Pancreas (tissue), 10 donors: ENCODE measurements at regions not wholly inside any gene's neighbourhood (a gene's known extent, or its start where the extent isn't known, plus 50 kb on each side); places are given as distances from the start of the nearest gene placed in this dataset.
"Not testable (repeated sequence)": the region's sequence is repeated elsewhere in the genome, so short reads cannot be mapped to it uniquely, and the experiment has no call there.

Experiments used
- ATAC-seq, 4 donors: fragments of 200-7000 bp; cut with Tn5 transposase; one replicate each; pipeline versions ENCODE4 v1.8.0 to v1.9.1; 2020; ENCODE audit warnings: mild to moderate bottlenecking in 4 of 4, moderate library complexity in 4 of 4
- DNase-seq, 6 donors: peaks; one replicate each; pipeline ENCODE4 v3.0.0-alpha.2; 2020
- FAIRE-seq: peaks from 2 replicates; lab custom pipeline; 2012; peaks lifted over from hg19 to GRCh38; lab: Jason Lieb, UNC
- H3K27ac ChIP-seq, 4 donors: fragments of 200-600 bp; sonication (generic); 1 replicate in 3 of 4; 2 replicates in 1 of 4; pipeline versions ENCODE4 v1.5.0 to v1.8.0; 2020
- H3K27me3 ChIP-seq, 4 donors: fragments of 200-600 bp; one replicate each; pipeline ENCODE4 v1.8.0; 2021
- H3K36me3 ChIP-seq, 3 donors: fragments of 200-600 bp; sonication (generic) in 1 of 3; one replicate each; pipeline versions ENCODE4 v1.5.0 to v1.8.0; 2020 to 2021
- H3K4me1 ChIP-seq, 3 donors: fragments of 200-600 bp; one replicate each; pipeline ENCODE4 v1.8.0; 2021
- H3K4me3 ChIP-seq, 4 donors: fragments of 200-600 bp; sonication (generic) in 2 of 4; one replicate each; pipeline versions ENCODE4 v1.5.0 to v1.8.0; 2020 to 2021
- H3K9me3 ChIP-seq, 4 donors: fragments of 200-600 bp; one replicate each; pipeline ENCODE4 v1.8.0; 2021
- WGBS, 2 donors: extraction: QIAGEN DNeasy Blood & Tissue Kit; methylation state at CpG; one replicate each; pipeline ENCODE4 v1.1.7; 2013; 5-methylcytosine and 5-hydroxymethylcytosine counted together
- intact Hi-C, 3 donors: fragments of 100-400 bp; cut with DNase I; formaldehyde crosslinking; loops; one replicate each; pipeline versions ENCODE4 v1.11.1 to v1.14.2; 2022
- microRNA-seq, 2 donors: library from miRNA; unstranded; fragments of <30 nt; microRNA quantifications; one replicate each; pipeline versions ENCODE4 to v1.1.0, GENCODE V29; 2019 to 2020
- TF ChIP-seq, protein P1 (sequence below), 4 donors: fragments of 200-600 bp; sonication (generic) in 3 of 4; IDR thresholded peaks; one replicate each; pipeline versions ENCODE4 v1.5.0 to v1.8.0; 2021; ENCODE audit warnings: antibody characterized with exemption in 4 of 4
- donor health status: healthy with polysubstance abuse.
- donor health status: DM: no; HTN: no; CAD: no; lungs with moderate emphysema.
- donor health status: DM: no; HTN: no; CAD: no.
- donor health status: control.
- donor health status: control.
- donor health status: Bipolar disorder and iron deficiency.
- donor health status: DM: yes; HTN: yes; CAD: no.
- donor health status: DM: no; HTN: no; CAD: no.
- donor health status: DM: no; HTN: no; CAD: no.
- donor health status: DM: yes; HTN: yes; CAD: no.

DNA sequence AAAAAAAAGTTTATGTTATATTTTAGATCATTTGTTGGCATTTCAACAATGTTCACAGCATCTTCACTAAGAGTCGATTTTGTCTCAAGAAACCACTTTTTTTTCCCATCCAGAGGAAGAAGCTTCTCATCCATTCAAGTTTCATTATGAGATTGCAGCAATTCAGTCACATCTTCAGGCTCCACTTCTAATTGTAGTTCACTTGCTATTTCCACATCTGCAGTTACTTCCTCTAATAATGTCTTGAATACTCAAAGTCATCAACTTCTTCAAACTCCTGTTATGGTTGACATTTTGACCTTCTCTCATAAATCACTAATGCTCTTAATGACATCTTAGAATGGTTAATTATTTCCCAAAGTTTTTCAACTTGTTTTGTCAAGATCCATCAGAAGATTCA, 61.3 kb upstream of the CHORDC1 start:
- 40 to 41% methylated on average over 1 of the region's 1 CpG for WGBS, 2 donors
- FAIRE-seq (no peak), ATAC-seq (no peak), DNase-seq (no peak)
- Histone ChIP-seq H3K9me3 (no peaks in the 10 kb centered on the region), H3K27me3 (peaks cover 0 to 6% (median 1%) of the 10 kb centered on the region in 4 donors), H3K36me3 (no peaks in the 10 kb centered on the region), H3K4me3 (no peak overlapping the region), H3K27ac (no peak overlapping the region), H3K4me1 (no peaks in the 10 kb centered on the region)
- TF ChIP-seq, protein P1, sequence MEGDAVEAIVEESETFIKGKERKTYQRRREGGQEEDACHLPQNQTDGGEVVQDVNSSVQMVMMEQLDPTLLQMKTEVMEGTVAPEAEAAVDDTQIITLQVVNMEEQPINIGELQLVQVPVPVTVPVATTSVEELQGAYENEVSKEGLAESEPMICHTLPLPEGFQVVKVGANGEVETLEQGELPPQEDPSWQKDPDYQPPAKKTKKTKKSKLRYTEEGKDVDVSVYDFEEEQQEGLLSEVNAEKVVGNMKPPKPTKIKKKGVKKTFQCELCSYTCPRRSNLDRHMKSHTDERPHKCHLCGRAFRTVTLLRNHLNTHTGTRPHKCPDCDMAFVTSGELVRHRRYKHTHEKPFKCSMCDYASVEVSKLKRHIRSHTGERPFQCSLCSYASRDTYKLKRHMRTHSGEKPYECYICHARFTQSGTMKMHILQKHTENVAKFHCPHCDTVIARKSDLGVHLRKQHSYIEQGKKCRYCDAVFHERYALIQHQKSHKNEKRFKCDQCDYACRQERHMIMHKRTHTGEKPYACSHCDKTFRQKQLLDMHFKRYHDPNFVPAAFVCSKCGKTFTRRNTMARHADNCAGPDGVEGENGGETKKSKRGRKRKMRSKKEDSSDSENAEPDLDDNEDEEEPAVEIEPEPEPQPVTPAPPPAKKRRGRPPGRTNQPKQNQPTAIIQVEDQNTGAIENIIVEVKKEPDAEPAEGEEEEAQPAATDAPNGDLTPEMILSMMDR (IDR thresholded peaks at IDR 0.05) = no peak
- intact Hi-C loops = no loop called here

DNA sequence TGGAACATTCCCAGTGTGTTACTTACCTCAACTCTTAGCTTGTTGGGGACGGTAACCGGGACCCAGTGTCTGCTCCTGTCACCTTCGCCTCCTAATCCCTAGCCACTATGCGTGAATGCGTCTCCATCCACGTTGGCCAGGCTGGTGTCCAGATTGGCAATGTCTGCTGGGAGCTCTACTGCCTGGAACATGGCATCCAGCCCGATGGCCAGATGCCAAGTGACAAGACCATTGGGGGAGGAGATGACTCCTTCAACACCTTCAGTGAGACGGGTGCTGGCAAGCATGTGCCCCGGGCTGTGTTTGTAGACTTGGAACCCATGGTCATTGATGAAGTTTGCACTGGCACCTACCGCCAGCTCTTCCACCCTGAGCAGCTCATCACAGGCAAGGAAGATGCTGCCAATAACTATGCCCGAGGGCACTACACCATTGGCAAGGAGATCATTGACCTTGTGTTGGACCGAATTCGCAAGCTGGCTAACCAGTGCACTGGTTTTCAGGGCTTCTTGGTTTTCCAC, 59.8 kb upstream of the CHORDC1 start:
- 74 to 88% methylated on average over 13 of the region's 13 CpGs for WGBS, 2 donors
- FAIRE-seq, H3K27ac ChIP-seq, H3K9me3 ChIP-seq, H3K36me3 ChIP-seq, H3K4me1 ChIP-seq, H3K4me3 ChIP-seq, ATAC-seq, intact Hi-C loops, H3K27me3 ChIP-seq: not testable (repeated sequence)
- DNase-seq = peak in 1 of 6 donors; percentile 34

DNA sequence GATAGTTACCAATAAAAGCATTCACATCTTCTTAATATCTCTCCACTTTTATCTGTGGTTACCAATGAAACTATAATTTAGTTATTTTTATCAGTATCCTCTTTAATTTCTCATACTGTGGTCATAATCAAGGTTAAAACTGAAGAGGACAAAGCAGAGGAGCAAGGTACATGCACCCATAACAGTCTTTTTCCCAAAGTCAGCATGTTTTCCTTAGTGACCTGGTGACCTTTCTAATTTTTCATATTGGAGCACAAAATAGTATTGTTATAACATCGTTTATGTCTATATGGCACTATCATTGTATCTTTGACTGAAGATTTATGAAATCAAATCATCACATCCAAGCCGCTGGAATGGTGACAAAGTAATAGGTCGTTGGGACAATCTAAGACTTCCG, 51.5 kb upstream of the CHORDC1 start:
- FAIRE-seq (no peak), DNase-seq (no peak), ATAC-seq (no peak)
- no peak overlapping the region for H3K4me3 ChIP-seq
- H3K27me3 ChIP-seq = no peaks in the 10 kb centered on the region
- intact Hi-C loops = no loop called here
- TF ChIP-seq, protein P1 (IDR thresholded peaks at IDR 0.05) = no peak
- no peaks in the 10 kb centered on the region for H3K4me1 ChIP-seq
- H3K27ac ChIP-seq = no peak overlapping the region
- no peaks in the 10 kb centered on the region for H3K9me3 ChIP-seq
- 58 to 76% methylated on average over 4 of the region's 4 CpGs for WGBS, 2 donors
- H3K36me3 ChIP-seq = no peaks in the 10 kb centered on the region

Small RNA genes lying in the stretch of these regions (microRNA-seq; reads per million reads assigned to microRNA genes)
- gene MIR1261 = 0 reads per million in 2 donors
- gene MIR4490 = 0 reads per million in 2 donors
